ENCODE measurements at regions not wholly inside any gene's neighbourhood (a gene's known extent, or its start where the extent isn't known, plus 50 kb on each side); places are given as distances from the start of the nearest gene placed in this dataset.

DNA sequence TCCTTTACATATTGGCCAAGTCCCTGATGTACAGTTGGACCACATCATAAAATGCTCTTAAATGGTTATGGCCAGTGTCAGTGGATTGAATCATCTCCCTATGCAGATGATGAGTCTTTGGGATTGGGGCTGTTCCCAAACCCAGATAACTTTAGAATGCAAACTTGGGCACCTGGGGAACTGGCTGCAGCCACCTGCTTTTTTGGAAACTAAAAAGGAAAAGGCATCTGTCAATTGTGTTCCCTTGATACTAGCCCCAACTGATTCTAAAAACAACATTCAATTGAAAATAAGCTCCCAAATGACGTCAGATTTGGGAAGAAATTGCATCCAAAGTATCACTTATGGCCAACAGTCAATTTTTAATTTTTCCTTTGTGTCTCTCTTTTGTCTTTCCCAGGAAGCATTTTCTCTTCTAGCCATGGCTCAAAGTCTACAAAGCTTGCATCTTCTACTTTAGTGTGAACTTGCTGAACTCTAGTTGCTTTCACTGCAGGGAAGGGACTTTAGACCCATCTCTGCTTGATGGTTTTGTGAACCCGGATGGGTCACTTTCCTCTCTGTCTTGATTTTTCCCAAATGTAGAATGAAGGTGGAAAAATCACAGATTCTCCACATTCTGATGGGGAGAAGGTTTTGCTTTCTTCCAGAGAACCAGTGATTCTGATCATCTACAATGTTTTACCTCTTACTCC lies 402.3 kb upstream of the USP24 start:
- TF ChIP-seq, protein P1, sequence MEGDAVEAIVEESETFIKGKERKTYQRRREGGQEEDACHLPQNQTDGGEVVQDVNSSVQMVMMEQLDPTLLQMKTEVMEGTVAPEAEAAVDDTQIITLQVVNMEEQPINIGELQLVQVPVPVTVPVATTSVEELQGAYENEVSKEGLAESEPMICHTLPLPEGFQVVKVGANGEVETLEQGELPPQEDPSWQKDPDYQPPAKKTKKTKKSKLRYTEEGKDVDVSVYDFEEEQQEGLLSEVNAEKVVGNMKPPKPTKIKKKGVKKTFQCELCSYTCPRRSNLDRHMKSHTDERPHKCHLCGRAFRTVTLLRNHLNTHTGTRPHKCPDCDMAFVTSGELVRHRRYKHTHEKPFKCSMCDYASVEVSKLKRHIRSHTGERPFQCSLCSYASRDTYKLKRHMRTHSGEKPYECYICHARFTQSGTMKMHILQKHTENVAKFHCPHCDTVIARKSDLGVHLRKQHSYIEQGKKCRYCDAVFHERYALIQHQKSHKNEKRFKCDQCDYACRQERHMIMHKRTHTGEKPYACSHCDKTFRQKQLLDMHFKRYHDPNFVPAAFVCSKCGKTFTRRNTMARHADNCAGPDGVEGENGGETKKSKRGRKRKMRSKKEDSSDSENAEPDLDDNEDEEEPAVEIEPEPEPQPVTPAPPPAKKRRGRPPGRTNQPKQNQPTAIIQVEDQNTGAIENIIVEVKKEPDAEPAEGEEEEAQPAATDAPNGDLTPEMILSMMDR (conservative IDR thresholded peaks at IDR 0.05), result no peak

DNA sequence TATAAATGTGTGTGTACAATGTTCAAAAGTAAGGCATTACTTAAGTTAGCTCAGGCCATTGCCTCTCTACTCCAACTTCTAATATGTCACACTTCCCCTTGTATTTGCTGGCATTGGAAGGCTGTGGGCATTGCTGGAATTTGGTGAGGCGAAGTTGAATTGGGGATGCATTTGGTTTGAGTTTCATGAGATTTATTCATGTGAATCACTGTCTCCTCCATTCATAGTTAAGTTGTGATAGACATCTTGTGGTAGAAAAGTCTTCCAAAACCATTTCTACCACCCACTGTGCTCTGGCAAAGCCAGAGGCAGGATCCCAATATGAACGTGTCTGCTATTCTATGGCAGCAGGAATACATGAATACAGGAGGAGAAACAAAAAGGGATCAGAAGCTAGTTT lies 397.8 kb upstream of the USP24 start:
- TF ChIP-seq, protein P1 (conservative IDR thresholded peaks at IDR 0.05), result no peak
- no peak overlapping the region for H3K27ac ChIP-seq

More for the DNA sequence above, 402.3 kb upstream of the USP24 start:
- no peak overlapping the region for H3K27ac ChIP-seq

DNA sequence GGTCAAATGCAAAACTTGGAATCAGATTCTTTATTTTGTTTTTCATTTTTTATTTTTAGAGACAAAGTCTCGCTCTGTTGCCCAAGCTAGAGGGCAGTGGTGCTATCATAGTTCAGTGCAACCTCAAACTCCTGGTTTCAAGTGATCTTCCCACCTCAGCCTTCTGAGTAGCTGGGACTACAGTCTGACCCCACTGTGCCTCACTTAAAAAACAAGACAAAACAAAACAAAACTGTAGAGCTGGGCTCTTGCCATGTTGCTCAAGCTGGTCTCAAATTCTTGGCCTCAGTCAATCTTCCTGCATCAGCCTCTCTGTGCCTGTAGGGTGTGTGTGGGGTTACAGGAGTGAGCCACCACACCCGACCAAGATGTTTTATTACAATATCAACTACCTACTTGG lies 396.0 kb upstream of the USP24 start:
- TF ChIP-seq, protein P1 (conservative IDR thresholded peaks at IDR 0.05), result no peak

DNA sequence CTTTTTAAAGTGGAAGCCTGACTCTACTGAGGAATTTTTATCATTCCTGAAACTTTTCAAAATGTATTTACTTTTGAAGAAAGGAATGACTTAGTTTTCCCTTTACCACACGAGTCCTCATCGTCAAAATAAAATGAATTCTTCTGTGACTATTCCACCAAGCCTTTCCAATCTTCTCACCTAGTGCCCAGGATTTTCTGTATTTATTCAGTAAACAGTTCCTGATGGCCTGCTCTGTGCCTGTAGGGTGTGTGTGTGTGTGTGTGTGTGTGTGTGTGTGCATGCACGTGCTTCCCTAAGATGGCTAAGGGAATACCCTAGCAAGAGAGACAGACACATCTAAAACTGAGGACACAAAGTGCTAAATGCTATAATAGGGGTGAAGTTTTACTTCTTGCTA lies 395.0 kb upstream of the USP24 start:
- H3K27ac ChIP-seq, result no peak overlapping the region
- TF ChIP-seq, protein P1 (conservative IDR thresholded peaks at IDR 0.05), result no peak

More for the DNA sequence above, 396.0 kb upstream of the USP24 start:
- no peak overlapping the region for H3K27ac ChIP-seq

DNA sequence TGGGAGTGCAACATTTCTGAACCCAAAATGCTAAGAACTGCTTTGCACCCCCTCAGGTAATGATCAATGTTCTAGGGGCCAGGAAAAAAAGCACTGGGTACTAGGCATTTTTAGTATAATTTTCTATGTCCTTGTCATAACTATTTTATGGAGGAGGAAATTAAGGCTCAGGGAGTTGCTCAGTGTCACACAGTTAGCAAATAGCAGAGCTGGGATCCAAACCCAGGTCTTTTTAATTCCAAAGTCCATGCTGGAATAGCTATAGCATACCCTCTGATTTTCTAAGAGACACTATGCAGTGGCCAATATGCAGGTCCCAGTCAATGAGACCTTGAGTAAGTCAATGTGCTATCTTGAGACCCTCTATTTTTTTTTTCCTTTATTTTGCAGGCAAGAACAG lies 394.5 kb upstream of the USP24 start:
- H3K27ac ChIP-seq, result no peak overlapping the region
- TF ChIP-seq, protein P1 (conservative IDR thresholded peaks at IDR 0.05), result no peak

DNA sequence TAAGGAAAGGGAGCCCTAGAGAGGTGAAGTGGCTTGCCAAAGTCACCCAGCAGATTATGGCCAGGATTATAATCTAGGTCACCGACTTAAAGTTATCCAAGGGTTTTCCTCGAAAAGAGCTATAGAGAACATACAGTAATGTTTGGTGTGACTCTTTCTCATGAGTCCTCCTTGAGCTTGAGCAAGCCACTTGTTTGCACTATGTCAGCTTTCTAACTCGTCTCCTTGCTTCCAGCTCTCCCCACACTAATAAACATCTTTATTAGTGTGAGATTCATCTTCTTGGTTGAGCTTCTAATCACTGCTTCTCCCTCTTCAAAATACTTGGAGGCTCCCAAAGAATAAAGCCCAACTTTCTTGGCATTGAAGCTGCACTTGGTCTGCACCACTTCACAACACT lies 390.0 kb upstream of the USP24 start:
- TF ChIP-seq, protein P1 (conservative IDR thresholded peaks at IDR 0.05), result no peak
- H3K27ac ChIP-seq, result no peak overlapping the region

DNA sequence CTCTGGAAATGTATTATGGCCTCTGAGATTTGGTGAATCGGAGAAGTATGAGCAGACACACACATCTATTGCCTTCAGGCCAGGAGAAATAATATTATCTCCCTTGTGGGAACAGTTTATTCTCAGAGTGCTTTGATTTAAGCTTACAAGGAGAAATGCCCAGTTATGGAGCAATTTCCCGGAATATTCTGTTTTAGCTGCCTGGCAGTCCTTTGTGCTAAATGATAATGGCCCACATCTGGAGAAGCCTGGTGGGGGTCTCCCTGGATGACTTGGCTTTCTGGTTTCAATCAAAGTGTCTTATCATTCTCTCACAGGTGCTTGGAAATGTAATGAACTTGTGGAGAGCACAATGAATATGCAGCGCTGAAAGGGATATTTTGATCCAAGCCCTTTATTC lies 389.6 kb upstream of the USP24 start:
- no peak overlapping the region for H3K27ac ChIP-seq
- TF ChIP-seq, protein P1 (conservative IDR thresholded peaks at IDR 0.05), result no peak

All from VCaP (cell line).